Activated gamma-delta T cell treated with Interleukin-2 at 50 U/mL for 16 hours (primary cell): ENCODE measurements at regions not wholly inside any gene's neighbourhood (a gene's known extent, or its start where the extent isn't known, plus 50 kb on each side); places are given as distances from the start of the nearest gene placed in this dataset.

Experiments used
- DNase-seq: peaks from one replicate; pipeline ENCODE4 v3.0.0-alpha.2; 2020

DNA sequence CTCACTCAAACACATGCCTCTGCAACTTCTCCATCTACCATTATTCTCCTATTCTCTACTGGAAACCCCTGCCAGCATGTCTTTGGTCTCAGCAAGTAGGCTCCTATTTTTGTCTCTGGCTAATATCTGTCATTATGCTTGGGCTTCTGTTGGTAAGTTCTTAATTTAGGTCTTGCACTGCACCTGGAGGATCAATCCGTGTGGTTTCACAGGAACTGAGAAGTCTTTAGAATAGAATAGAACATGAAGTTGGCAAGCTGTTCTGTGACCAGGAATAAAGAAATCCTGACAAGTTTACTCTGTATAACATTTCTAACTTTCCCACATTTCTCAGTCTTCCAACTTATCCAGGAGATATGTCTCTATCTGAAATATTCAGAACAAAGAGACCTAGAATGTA, 219.5 kb upstream of the GYPC start:
- no peak for DNase-seq

- DNase-seq: no peak
Observed at GRCh38 chr2:126437016-126437415, 218.9 kb upstream of the GYPC start.

GRCh38 chr2:126444512-126444911, 211.4 kb upstream of the GYPC start:
- no peak for DNase-seq

GRCh38 chr2:126446106-126446695, 209.8 kb upstream of the GYPC start:
- no peak for DNase-seq

- no peak for DNase-seq
Observed at GRCh38 chr2:126448611-126449010, 207.3 kb upstream of the GYPC start.

DNA sequence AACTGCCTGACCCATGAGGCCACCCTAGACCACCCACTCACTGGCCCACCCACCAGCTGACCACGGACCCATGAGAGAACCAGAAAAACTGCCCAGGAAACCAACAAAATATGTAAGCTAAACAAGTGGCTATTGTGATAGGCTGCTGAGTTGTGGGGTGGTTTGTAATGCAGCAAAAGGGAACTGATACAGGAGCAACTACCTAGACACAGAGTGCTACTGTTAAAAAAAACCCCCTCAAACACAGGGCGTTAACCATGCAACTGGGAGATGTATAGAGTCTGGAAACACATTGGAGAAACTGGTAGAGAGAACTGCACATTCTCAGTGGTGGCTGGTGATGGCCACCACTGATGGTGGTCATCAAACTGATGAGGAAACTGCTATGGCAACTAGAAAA, 206.3 kb upstream of the GYPC start:
- no peak for DNase-seq

DNA sequence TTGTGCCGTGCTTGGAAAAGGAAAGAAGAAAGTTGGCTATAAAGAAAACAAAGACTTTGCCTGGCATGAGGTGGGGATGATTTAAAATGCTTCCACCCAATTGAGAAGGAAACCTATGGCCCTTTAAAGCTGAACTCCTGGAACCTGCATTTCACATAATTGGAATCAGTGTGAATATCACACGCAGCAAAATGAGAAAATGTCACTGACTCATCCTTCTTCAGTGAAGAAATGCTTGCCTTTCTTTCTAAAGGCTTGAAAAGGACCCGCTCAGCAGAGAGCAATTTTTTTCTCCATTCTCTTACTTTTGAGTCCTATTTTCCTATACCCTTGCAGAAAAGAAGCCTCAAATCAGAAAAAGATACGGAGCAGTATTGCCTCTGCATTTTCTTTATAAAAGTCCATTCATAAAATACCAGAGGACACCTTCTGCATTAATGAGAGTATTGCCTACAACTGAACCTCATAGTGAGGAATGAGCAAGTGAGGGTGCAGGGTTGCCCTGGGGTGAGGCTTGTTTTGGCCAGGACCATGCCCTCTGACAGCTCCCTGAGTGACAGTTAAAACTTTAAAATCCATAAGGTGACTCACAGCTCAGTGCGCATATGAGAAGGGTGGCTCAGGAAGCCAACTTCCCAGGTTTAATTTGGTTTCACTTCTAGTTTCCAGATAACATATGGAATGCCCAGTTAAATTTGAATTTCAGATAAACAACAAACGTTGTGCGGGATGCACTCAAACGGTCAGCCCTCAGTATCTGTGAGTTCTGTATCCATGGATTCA, 191.9 kb upstream of the GYPC start:
- DNase-seq: no peak

DNA sequence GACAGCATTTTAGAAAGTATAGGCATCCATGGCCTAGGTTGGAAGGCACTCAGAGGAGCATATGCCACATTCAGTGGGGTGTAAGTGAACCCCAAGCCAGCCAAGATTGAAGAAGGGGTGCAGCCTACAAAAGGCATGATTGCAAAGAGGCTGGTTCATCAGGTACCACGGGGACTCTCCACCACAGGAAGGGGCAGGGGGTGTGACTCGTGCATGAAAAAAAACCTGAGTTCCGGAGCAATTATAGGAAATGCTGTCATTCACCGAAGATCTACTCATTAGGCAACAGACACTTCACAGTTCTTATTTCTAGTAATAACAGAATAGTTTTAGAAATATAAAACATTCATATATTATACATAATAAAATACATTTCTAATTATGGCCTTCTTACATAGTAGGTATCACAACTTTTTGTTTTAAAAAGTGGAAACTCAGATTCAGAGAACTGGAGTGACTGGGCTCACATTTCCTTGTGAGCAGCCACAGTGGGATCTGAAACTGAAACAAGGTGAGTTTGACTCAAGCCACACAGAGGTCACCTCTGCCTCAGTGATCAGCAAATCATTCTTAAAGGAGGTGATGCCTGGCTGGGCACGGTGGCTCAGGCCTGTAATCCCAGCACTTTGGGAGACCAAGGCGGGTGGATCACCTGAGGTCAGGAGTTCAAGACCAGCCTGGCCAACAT, 188.4 kb upstream of the GYPC start:
- no peak for DNase-seq

DNA sequence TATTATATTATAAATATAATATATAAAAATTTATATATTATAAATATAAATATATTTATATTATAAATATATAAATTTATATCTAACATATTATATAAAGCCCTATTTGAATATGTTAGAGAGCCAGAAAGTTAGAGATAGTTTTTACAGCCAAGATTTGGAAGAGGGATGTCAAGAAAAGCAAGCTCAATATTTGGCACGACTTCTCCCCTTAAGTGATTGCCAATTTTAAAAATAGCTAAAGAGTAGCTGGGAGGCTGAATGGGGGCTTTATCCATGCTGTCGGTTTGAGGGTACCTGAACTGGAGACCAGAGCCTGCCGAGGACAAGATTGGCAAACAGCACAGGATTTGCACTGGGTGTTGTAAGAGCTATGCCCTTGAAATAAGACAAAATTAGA, 180.9 kb upstream of the GYPC start:
- DNase-seq: no peak

- DNase-seq: no peak
Observed at GRCh38 chr2:126476691-126477090, 179.3 kb upstream of the GYPC start.

DNA sequence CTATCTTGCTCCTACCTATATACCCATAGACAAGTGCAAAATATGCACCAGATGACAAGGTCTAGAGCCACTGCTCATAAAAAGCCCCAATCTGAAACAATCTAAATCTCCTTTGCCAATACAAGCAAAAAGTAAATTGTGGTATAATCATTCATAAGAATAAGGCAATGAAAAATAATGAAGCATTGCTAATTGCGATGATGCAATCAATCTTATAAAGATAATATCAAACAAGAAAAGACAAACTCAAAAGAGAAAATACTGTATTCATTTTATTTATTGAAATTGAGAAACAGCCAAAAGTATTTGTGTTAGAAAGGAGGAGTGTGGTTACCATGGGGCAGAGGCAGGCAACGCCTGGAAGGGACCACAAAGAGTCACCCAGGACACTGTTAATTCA, 175.9 kb upstream of the GYPC start:
- no peak for DNase-seq

GRCh38 chr2:126482582-126483464, 173.1 kb upstream of the GYPC start:
- no peak for DNase-seq

- DNase-seq: no peak
Observed at GRCh38 chr2:126494593-126494992, 161.4 kb upstream of the GYPC start.

- DNase-seq: no peak
Observed at GRCh38 chr2:126495189-126495588, 160.8 kb upstream of the GYPC start.

DNA sequence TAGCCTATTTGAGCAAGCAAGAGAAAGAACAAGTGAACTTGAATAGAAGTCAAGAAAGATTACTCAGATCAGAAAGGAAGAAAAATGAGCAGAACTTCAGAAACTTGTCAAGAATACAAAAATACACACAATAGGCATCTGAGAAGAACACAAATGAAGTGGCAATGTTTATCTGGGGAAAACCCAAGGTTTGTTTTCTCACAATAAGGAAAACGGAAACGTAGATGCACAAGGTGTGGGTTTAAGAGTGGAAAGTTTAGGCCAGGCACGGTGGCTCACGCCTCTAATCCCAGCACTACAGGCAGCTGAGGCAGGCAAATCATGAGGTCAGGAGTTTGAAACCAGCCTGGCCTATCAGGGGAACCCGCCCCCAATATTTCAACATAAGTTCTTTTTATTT, 159.5 kb upstream of the GYPC start:
- DNase-seq: no peak

- no peak for DNase-seq
Observed at GRCh38 chr2:126503476-126503875, 152.5 kb upstream of the GYPC start.

GRCh38 chr2:126504949-126505348, 151.0 kb upstream of the GYPC start:
- no peak for DNase-seq

DNA sequence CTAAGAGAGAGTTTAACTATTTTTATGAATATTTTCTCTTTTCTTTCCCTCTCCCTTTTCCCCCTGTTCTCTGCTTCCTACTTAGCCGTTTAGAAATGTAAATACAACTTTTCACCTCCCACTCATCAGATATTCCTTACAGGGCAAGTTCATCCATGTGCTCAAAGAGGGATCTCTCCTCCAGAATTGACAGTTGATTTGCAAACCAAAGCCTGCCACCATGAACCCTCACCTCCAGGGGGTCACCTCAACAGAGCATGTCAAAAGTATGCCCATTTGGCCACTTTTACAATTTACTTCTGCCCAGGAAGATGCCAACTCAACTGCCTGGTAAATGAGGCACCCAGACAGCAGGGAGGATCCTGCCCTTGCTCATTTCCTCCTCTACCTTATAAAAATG, 149.2 kb upstream of the GYPC start:
- no peak for DNase-seq

DNA sequence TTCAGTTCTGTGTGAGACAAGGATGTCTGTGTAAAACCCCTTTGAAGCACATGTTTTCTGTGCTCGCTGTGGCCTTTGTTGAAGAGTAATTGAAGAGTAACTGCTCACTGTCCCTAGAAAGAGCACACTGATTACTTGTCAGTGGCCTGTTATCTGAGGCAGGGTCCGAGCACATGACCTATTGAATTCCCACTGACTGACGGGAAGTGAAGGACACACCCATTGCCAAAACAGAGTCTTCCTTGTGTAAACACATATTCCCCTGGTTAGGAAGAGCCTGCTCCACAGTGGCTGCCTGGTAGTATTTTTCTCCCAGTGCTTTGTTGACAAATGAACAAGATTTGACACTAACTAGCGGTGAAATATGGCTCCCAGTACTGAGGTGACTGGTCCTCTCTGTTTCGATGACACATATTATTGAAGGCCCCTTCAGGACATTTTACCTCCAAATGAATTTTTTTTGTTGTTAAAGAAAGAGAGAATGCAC, 148.5 kb upstream of the GYPC start:
- DNase-seq: no peak

DNA sequence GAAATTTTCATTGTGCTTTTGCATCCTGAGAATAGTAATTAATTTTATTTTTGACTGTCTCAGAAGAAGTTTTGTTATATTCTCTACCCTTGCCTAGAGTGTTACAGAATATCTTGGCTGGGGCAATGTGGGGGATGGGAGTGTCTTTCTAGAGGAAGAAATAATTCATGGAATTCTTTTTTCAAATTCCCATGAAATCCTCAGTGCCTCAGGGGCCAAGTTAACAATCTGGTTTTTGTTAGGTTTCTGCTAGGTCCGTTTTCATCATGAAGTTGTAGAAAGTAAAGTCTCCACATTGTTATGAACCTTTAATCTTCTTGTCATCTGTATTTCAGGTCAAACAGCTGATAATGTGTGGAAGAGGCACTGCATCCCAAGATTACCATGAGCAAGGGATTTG, 145.6 kb upstream of the GYPC start:
- no peak for DNase-seq

DNA sequence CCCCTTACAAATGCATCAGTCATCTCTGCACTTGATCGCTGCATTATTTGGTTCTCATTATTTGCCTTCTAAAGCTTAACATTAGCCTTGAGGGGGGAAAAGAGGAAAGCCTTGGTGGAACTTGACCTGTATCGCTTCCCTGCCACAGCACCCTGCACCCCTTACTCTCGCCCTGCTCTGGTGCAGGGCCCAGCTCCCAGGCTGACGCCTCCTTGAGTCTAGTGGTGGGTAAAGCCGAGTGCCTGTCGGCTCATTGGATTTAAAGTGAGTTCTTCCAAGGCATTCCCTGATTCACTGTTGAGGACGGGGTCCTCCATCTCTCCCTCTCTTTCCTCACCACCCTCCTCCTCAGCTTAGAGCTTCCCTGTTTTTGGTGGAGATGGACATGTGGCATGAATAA, 145.0 kb upstream of the GYPC start:
- DNase-seq: no peak

- no peak for DNase-seq
Observed at GRCh38 chr2:126512026-126512425, 143.9 kb upstream of the GYPC start.

DNA sequence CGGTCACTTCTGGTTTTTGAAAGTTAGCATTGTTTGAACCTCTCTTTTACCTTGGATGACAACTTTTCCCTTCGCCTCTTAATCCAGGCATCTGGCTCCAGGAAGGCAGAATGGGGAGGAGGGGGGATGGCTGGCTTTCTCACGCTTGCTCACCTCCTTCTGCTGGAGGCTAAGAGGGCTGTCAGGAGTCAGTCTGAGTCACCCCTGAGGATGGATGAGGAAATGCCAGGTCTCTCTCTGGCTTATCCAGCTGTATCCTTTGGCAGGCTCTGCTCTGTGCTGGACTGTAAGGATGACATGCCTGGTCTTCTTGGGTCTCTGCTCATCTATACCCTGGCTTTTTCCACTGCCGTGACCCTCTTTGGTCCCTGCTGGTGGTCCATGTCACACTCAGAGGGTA, 142.9 kb upstream of the GYPC start:
- no peak for DNase-seq
